TTC549 (cell line): ENCODE measurements at regions not wholly inside any gene's neighbourhood (a gene's known extent, or its start where the extent isn't known, plus 50 kb on each side); places are given as distances from the start of the nearest gene placed in this dataset.
"Not testable (repeated sequence)": the region's sequence is repeated elsewhere in the genome, so short reads cannot be mapped to it uniquely, and the experiment has no call there.

Experiments used
- FAIRE-seq: peaks from 2 replicates; lab custom pipeline; 2012; peaks lifted over from hg19 to GRCh38; lab: Jason Lieb, UNC

- FAIRE-seq = no peak
Measured at GRCh38 chr13:76009267-76009890, 373.2 kb downstream of the LMO7 start.

- FAIRE-seq = no peak
Measured at GRCh38 chr13:76004416-76004815, 368.3 kb downstream of the LMO7 start.

GRCh38 chr13:76000131-76000530, 364.0 kb downstream of the LMO7 start:
- FAIRE-seq = no peak

GRCh38 chr13:75996582-75996981, 360.5 kb downstream of the LMO7 start:
- no peak for FAIRE-seq

GRCh38 chr13:75995966-75996365, 359.8 kb downstream of the LMO7 start:
- no peak for FAIRE-seq

- FAIRE-seq = no peak
Measured at GRCh38 chr13:75993823-75994222, 357.7 kb downstream of the LMO7 start.

GRCh38 chr13:75993241-75993640, 357.1 kb downstream of the LMO7 start:
- FAIRE-seq = no peak

- FAIRE-seq = no peak
Measured at GRCh38 chr13:75986818-75987217, 350.7 kb downstream of the LMO7 start.

GRCh38 chr13:75985132-75985531, 349.0 kb downstream of the LMO7 start:
- no peak for FAIRE-seq

GRCh38 chr13:75978818-75979217, 342.7 kb downstream of the LMO7 start:
- no peak for FAIRE-seq

GRCh38 chr13:75968103-75968838, 332.1 kb downstream of the LMO7 start:
- no peak for FAIRE-seq

GRCh38 chr13:75963302-75963701, 327.2 kb downstream of the LMO7 start:
- FAIRE-seq = no peak

GRCh38 chr13:75961911-75962310, 325.8 kb downstream of the LMO7 start:
- FAIRE-seq = no peak

GRCh38 chr13:75960538-75960994, 324.4 kb downstream of the LMO7 start:
- FAIRE-seq = no peak

GRCh38 chr13:75959861-75960481, 323.8 kb downstream of the LMO7 start:
- FAIRE-seq = no peak

GRCh38 chr13:75953589-75953988, 317.5 kb downstream of the LMO7 start:
- FAIRE-seq = not testable (repeated sequence)

- no peak for FAIRE-seq
Measured at GRCh38 chr13:75947448-75947847, 311.3 kb downstream of the LMO7 start.

GRCh38 chr13:75946536-75947284, 310.6 kb downstream of the LMO7 start:
- FAIRE-seq = no peak

- FAIRE-seq = no peak
Measured at GRCh38 chr13:75945841-75946482, 309.8 kb downstream of the LMO7 start.

GRCh38 chr13:75938811-75939560, 302.9 kb downstream of the LMO7 start:
- FAIRE-seq = no peak

- FAIRE-seq = no peak
Measured at GRCh38 chr13:75936791-75937190, 300.7 kb downstream of the LMO7 start.

GRCh38 chr13:75935805-75936204, 299.7 kb downstream of the LMO7 start:
- no peak for FAIRE-seq
